ENCODE measurements at regions not wholly inside any gene's neighbourhood (a gene's known extent, or its start where the extent isn't known, plus 50 kb on each side); places are given as distances from the start of the nearest gene placed in this dataset.
"Not testable (repeated sequence)": the region's sequence is repeated elsewhere in the genome, so short reads cannot be mapped to it uniquely, and the experiment has no call there.

GRCh38 chr2:66632882-66633281 is 198.0 kb downstream of the MEIS1 start:
- H3K27ac Mint-ChIP-seq (ENCODE audit: low read depth, unreplicated experiment); intact Hi-C loops (cut with micrococcal nuclease); BruUV-seq (replicated peaks); DNase-seq (ENCODE audit: unreplicated experiment); H3K4me1 Mint-ChIP-seq (ENCODE audit: insufficient read depth, unreplicated experiment); H3K36me3 Mint-ChIP-seq (ENCODE audit: insufficient read depth, unreplicated experiment); H3K27me3 Mint-ChIP-seq (ENCODE audit: insufficient read depth, unreplicated experiment); H3K4me3 Mint-ChIP-seq (ENCODE audit: unreplicated experiment); CTCF ChIA-PET: not testable (repeated sequence)
- POLR2A ChIA-PET: interaction anchor here (0.6 kb wide), 1 partner anchor 20 kb away, joined by 3 read pairs; no protein-coding TSS in a partner anchor
- peaks cover 16% of the 10 kb centered on the region for H3K9me3 Mint-ChIP-seq (ENCODE audit: unreplicated experiment)

GRCh38 chr2:66633631-66634030 is 198.7 kb downstream of the MEIS1 start:
- BruUV-seq (replicated peaks): no TSS peak
- no peak for DNase-seq (ENCODE audit: unreplicated experiment)
- Mint-ChIP-seq H3K36me3 (ENCODE audit: insufficient read depth, unreplicated experiment) (no peaks in the 10 kb centered on the region), H3K27ac (ENCODE audit: low read depth, unreplicated experiment) (no peak overlapping the region), H3K9me3 (ENCODE audit: unreplicated experiment) (peaks cover 16% of the 10 kb centered on the region), H3K27me3 (ENCODE audit: insufficient read depth, unreplicated experiment) (no peaks in the 10 kb centered on the region), H3K4me1 (ENCODE audit: insufficient read depth, unreplicated experiment) (no peaks in the 10 kb centered on the region), H3K4me3 (ENCODE audit: unreplicated experiment) (no peak overlapping the region)
- ChIA-PET CTCF (no interaction called here), POLR2A (no interaction called here)
- intact Hi-C loops (cut with micrococcal nuclease): no loop called here
- TF ChIP-seq CTCF (IDR thresholded peaks at IDR 0.05; ENCODE audit: unreplicated experiment): no peak

GRCh38 chr2:66634784-66635183 is 199.9 kb downstream of the MEIS1 start:
- H3K27ac Mint-ChIP-seq (ENCODE audit: low read depth, unreplicated experiment): no peak overlapping the region
- H3K9me3 Mint-ChIP-seq (ENCODE audit: unreplicated experiment): peaks cover 13% of the 10 kb centered on the region
- BruUV-seq (replicated peaks): no TSS peak

GRCh38 chr2:66641685-66642084 is 206.8 kb downstream of the MEIS1 start:
- no peak for TF ChIP-seq CTCF (IDR thresholded peaks at IDR 0.05; ENCODE audit: unreplicated experiment)
- Mint-ChIP-seq H3K27ac (ENCODE audit: low read depth, unreplicated experiment) (no peak overlapping the region), H3K4me3 (ENCODE audit: unreplicated experiment) (no peak overlapping the region), H3K36me3 (ENCODE audit: insufficient read depth, unreplicated experiment) (no peaks in the 10 kb centered on the region), H3K9me3 (ENCODE audit: unreplicated experiment) (peaks cover 2% of the 10 kb centered on the region), H3K4me1 (ENCODE audit: insufficient read depth, unreplicated experiment) (no peaks in the 10 kb centered on the region), H3K27me3 (ENCODE audit: insufficient read depth, unreplicated experiment) (no peaks in the 10 kb centered on the region)
- no peak for DNase-seq (ENCODE audit: unreplicated experiment)
- POLR2A ChIA-PET: interaction anchor here (0.7 kb wide), 1 partner anchor 84 kb away, joined by 3 read pairs; no protein-coding TSS in a partner anchor
- BruUV-seq (replicated peaks): no TSS peak
- intact Hi-C loops (cut with micrococcal nuclease): no loop called here
- CTCF ChIA-PET: interaction anchor here (0.7 to 0.8 kb wide), 2 partner anchors 13 to 346 kb away, joined by 3 read pairs; no protein-coding TSS in a partner anchor

More at GRCh38 chr2:66634784-66635183, 199.9 kb downstream of the MEIS1 start:
- intact Hi-C loops (cut with micrococcal nuclease): no loop called here
- DNase-seq (ENCODE audit: unreplicated experiment): no peak
- Mint-ChIP-seq H3K27me3 (ENCODE audit: insufficient read depth, unreplicated experiment) (no peaks in the 10 kb centered on the region), H3K4me3 (ENCODE audit: unreplicated experiment) (no peak overlapping the region), H3K36me3 (ENCODE audit: insufficient read depth, unreplicated experiment) (no peaks in the 10 kb centered on the region), H3K4me1 (ENCODE audit: insufficient read depth, unreplicated experiment) (no peaks in the 10 kb centered on the region)
- ChIA-PET CTCF (no interaction called here), POLR2A (interaction anchor here (0.5 kb wide), 1 partner anchor 15 kb away, joined by 3 read pairs; no protein-coding TSS in a partner anchor)
- no peak for TF ChIP-seq CTCF (IDR thresholded peaks at IDR 0.05; ENCODE audit: unreplicated experiment)

GRCh38 chr2:66648081-66648480 is 213.2 kb downstream of the MEIS1 start:
- intact Hi-C loops (cut with micrococcal nuclease); H3K4me3 Mint-ChIP-seq (ENCODE audit: unreplicated experiment); BruUV-seq (replicated peaks); POLR2A ChIA-PET; H3K27me3 Mint-ChIP-seq (ENCODE audit: insufficient read depth, unreplicated experiment); DNase-seq (ENCODE audit: unreplicated experiment); H3K27ac Mint-ChIP-seq (ENCODE audit: low read depth, unreplicated experiment); H3K4me1 Mint-ChIP-seq (ENCODE audit: insufficient read depth, unreplicated experiment); H3K36me3 Mint-ChIP-seq (ENCODE audit: insufficient read depth, unreplicated experiment): not testable (repeated sequence)
- CTCF ChIA-PET: interaction anchor here (0.6 kb wide), 1 partner anchor 589 kb away, joined by 7 read pairs; no protein-coding TSS in a partner anchor
- peaks cover 11% of the 10 kb centered on the region for H3K9me3 Mint-ChIP-seq (ENCODE audit: unreplicated experiment)

All from MCF 10A (cell line).